ENCODE measurements at regions not wholly inside any gene's neighbourhood (a gene's known extent, or its start where the extent isn't known, plus 50 kb on each side); places are given as distances from the start of the nearest gene placed in this dataset.

- TF ChIP-seq CTCF (IDR thresholded peaks at IDR 0.05) (no peak), SIN3A (IDR thresholded peaks at IDR 0.05; ENCODE audit: borderline replicate concordance, insufficient read depth, low read depth, low read length) (no peak)
Observed at GRCh38 chr3:16668776-16669545, 63.7 kb upstream of the DAZL start.

Measured in Panc1 (cell line).